ENCODE measurements at regions not wholly inside any gene's neighbourhood (a gene's known extent, or its start where the extent isn't known, plus 50 kb on each side); places are given as distances from the start of the nearest gene placed in this dataset.

GRCh38 chr5:158127536-158127935 is 268.6 kb upstream of the CLINT1 start:
- TF ChIP-seq POLR2A (IDR thresholded peaks at IDR 0.05) (no peak), CTCF (IDR thresholded peaks at IDR 0.05) (no peak), POLR2AphosphoS5 (IDR thresholded peaks at IDR 0.05) (no peak), EP300 (IDR thresholded peaks at IDR 0.05) (no peak)
